GM21528 (cell line): ENCODE measurements at regions not wholly inside any gene's neighbourhood (a gene's known extent, or its start where the extent isn't known, plus 50 kb on each side); places are given as distances from the start of the nearest gene placed in this dataset.

ENCODE experiments used
- ATAC-seq: cut with Tn5 transposase; IDR thresholded peaks from one replicate; pipeline ENCODE4 v1.9.1; 2021; ENCODE audit warnings: mild to moderate bottlenecking, moderate library complexity; ENCODE audit not compliant: unreplicated experiment, low FRiP score

- ATAC-seq, result no peak
Observed at GRCh38 chr3:162740941-162741596, 1244.5 kb downstream of the OTOL1 start.

GRCh38 chr3:162742159-162742717 is 1245.6 kb downstream of the OTOL1 start:
- no peak for ATAC-seq

GRCh38 chr3:162743091-162743490 is 1246.5 kb downstream of the OTOL1 start:
- ATAC-seq, result no peak

- ATAC-seq, result no peak
Observed at GRCh38 chr3:162760789-162761188, 1264.2 kb downstream of the OTOL1 start.

- ATAC-seq, result no peak
Observed at GRCh38 chr3:162764051-162764807, 1267.6 kb downstream of the OTOL1 start.

- no peak for ATAC-seq
Observed at GRCh38 chr3:162764808-162765071, 1268.1 kb downstream of the OTOL1 start.

GRCh38 chr3:162765524-162765923 is 1268.9 kb downstream of the OTOL1 start:
- ATAC-seq, result no peak

- no peak for ATAC-seq
Observed at GRCh38 chr3:162769564-162769963, 1273.0 kb downstream of the OTOL1 start.

- no peak for ATAC-seq
Observed at GRCh38 chr3:162770551-162770950, 1273.9 kb downstream of the OTOL1 start.

- ATAC-seq, result no peak
Observed at GRCh38 chr3:162774613-162775100, 1278.0 kb downstream of the OTOL1 start.

GRCh38 chr3:162776148-162776547 is 1279.5 kb downstream of the OTOL1 start:
- ATAC-seq, result no peak

- no peak for ATAC-seq
Observed at GRCh38 chr3:162777118-162777517, 1280.5 kb downstream of the OTOL1 start.

GRCh38 chr3:162780313-162780712 is 1283.7 kb downstream of the OTOL1 start:
- no peak for ATAC-seq

- ATAC-seq, result no peak
Observed at GRCh38 chr3:162799910-162800309, 1303.3 kb downstream of the OTOL1 start.

- no peak for ATAC-seq
Observed at GRCh38 chr3:162802228-162802965, 1305.8 kb downstream of the OTOL1 start.

- ATAC-seq, result no peak
Observed at GRCh38 chr3:162810776-162811175, 1314.2 kb downstream of the OTOL1 start.

- no peak for ATAC-seq
Observed at GRCh38 chr3:162842549-162843216, 1346.1 kb downstream of the OTOL1 start.

- ATAC-seq, result no peak
Observed at GRCh38 chr3:162845918-162846317, 1349.3 kb downstream of the OTOL1 start.

- ATAC-seq, result no peak
Observed at GRCh38 chr3:162847511-162847910, 1350.9 kb downstream of the OTOL1 start.

GRCh38 chr3:162863579-162863978 is 1367.0 kb downstream of the OTOL1 start:
- ATAC-seq, result no peak

- ATAC-seq, result no peak
Observed at GRCh38 chr3:162865466-162865865, 1368.9 kb downstream of the OTOL1 start.
